Liver (tissue), 7 donors: ENCODE measurements at regions not wholly inside any gene's neighbourhood (a gene's known extent, or its start where the extent isn't known, plus 50 kb on each side); places are given as distances from the start of the nearest gene placed in this dataset.

Experiments
- DNase-seq: peaks from one replicate; pipeline ENCODE4 v3.0.0-alpha.2; 2017; ENCODE audit warnings: low spot score
- H3K27ac ChIP-seq, 2 donors: one replicate each; pipeline ENCODE4 v1.7.0; 2013; ENCODE audit warnings: inconsistent platforms in 2 of 2, low read length in 2 of 2, control low read depth in 1 of 2, low read depth in 1 of 2, mild to moderate bottlenecking in 1 of 2
- H3K27me3 ChIP-seq, 4 donors: one replicate each; pipeline versions ENCODE4 v1.6.1 to v1.7.0; 2013; ENCODE audit warnings: low read length in 3 of 4, inconsistent platforms in 1 of 4, mild to moderate bottlenecking in 1 of 4, moderate library complexity in 1 of 4; ENCODE audit not compliant: control insufficient read depth in 4 of 4, insufficient read depth in 4 of 4
- H3K36me3 ChIP-seq, 4 donors: one replicate each; pipeline versions ENCODE4 v1.6.1 to v1.7.0; 2013; ENCODE audit warnings: low read length in 3 of 4, mild to moderate bottlenecking in 3 of 4, low read depth in 1 of 4, moderate library complexity in 1 of 4; ENCODE audit not compliant: control insufficient read depth in 4 of 4, insufficient read depth in 3 of 4
- H3K4me1 ChIP-seq, 4 donors: one replicate each; pipeline versions ENCODE4 v1.6.1 to v1.7.0; 2013; ENCODE audit warnings: low read length in 3 of 4, mild to moderate bottlenecking in 3 of 4, moderate library complexity in 1 of 4; ENCODE audit not compliant: control insufficient read depth in 4 of 4, insufficient read depth in 4 of 4
- H3K4me3 ChIP-seq, 3 donors: one replicate each; pipeline versions ENCODE4 v1.6.1 to v1.7.0; 2013; ENCODE audit warnings: low read length in 3 of 3, control low read depth in 1 of 3, low read depth in 1 of 3, mild to moderate bottlenecking in 1 of 3
- H3K9ac ChIP-seq, 2 donors: one replicate each; pipeline ENCODE4 v1.7.0; 2013; ENCODE audit warnings: low read length in 2 of 2, mild to moderate bottlenecking in 2 of 2, moderate library complexity in 2 of 2, control low read depth in 1 of 2, low read depth in 1 of 2
- H3K9me3 ChIP-seq, 4 donors: one replicate each; pipeline versions ENCODE4 v1.6.1 to v1.7.0; 2013; ENCODE audit warnings: low read length in 3 of 4; ENCODE audit not compliant: control insufficient read depth in 4 of 4
- EGR1 ChIP-seq, 2 donors: IDR thresholded peaks; 2 replicates each; pipeline ENCODE4 v1.6.1; 2016 to 2018; ENCODE audit warnings: antibody characterized with exemption in 2 of 2, low read depth in 2 of 2
- FOXA1 ChIP-seq: IDR thresholded peaks from 2 replicates; pipeline ENCODE4 v1.6.1; 2016; ENCODE audit warnings: antibody characterized with exemption
- FOXA2 ChIP-seq: IDR thresholded peaks from 2 replicates; pipeline ENCODE4 v1.6.1; 2016; ENCODE audit warnings: antibody characterized with exemption
- GABPA ChIP-seq, 2 donors: IDR thresholded peaks in 1 of 2; conservative IDR thresholded peaks in 1 of 2; 2 replicates each; pipeline ENCODE4 v1.6.1; 2016; ENCODE audit warnings: antibody characterized with exemption in 2 of 2, mild to moderate bottlenecking in 1 of 2, moderate library complexity in 1 of 2
- HNF4A ChIP-seq, 2 donors: conservative IDR thresholded peaks; 2 replicates each; pipeline ENCODE4 v1.6.1; 2016; ENCODE audit warnings: antibody characterized with exemption in 2 of 2, mild to moderate bottlenecking in 2 of 2
- HNF4G ChIP-seq: IDR thresholded peaks from 2 replicates; pipeline ENCODE4 v1.6.1; 2016; ENCODE audit warnings: antibody characterized with exemption
- JUND ChIP-seq, 2 donors: IDR thresholded peaks; 2 replicates each; pipeline ENCODE4 v1.6.1; 2016; ENCODE audit warnings: antibody characterized with exemption in 2 of 2
- MAX ChIP-seq: IDR thresholded peaks from 2 replicates; pipeline ENCODE4 v1.6.1; 2016; ENCODE audit warnings: antibody characterized with exemption
- NR2F2 ChIP-seq: IDR thresholded peaks from 2 replicates; pipeline ENCODE4 v1.6.1; 2016; ENCODE audit warnings: antibody characterized with exemption
- RAD21 ChIP-seq, 2 donors: IDR thresholded peaks; 2 replicates each; pipeline ENCODE4 v1.6.1; 2016; ENCODE audit warnings: antibody characterized with exemption in 2 of 2, mild to moderate bottlenecking in 2 of 2
- REST ChIP-seq: IDR thresholded peaks from 2 replicates; pipeline ENCODE4 v1.6.1; 2016; ENCODE audit warnings: antibody characterized with exemption, mild to moderate bottlenecking
- RXRA ChIP-seq, 2 donors: IDR thresholded peaks; 2 replicates each; pipeline ENCODE4 v1.6.1; 2017 to 2018; ENCODE audit warnings: antibody characterized with exemption in 2 of 2, mild to moderate bottlenecking in 1 of 2
- SP1 ChIP-seq: IDR thresholded peaks from 2 replicates; pipeline ENCODE4 v1.6.1; 2018; ENCODE audit warnings: antibody characterized with exemption, mild to moderate bottlenecking
- TAF1 ChIP-seq: conservative IDR thresholded peaks from 2 replicates; pipeline ENCODE4 v1.6.1; 2016; ENCODE audit warnings: antibody characterized with exemption, mild to moderate bottlenecking
- YY1 ChIP-seq: IDR thresholded peaks from 2 replicates; pipeline ENCODE4 v1.6.1; 2016; ENCODE audit warnings: antibody characterized with exemption, mild to moderate bottlenecking
- ZBTB33 ChIP-seq: IDR thresholded peaks from 2 replicates; pipeline ENCODE4 v1.6.1; 2016; ENCODE audit warnings: antibody characterized with exemption
- WGBS: extraction: QIAGEN DNeasy Blood & Tissue Kit; methylation state at CpG from one replicate; pipeline ENCODE4 v1.1.7; 2013; 5-methylcytosine and 5-hydroxymethylcytosine counted together
- TF ChIP-seq, protein P1 (sequence below): IDR thresholded peaks from 2 replicates; pipeline ENCODE4 v1.6.1; 2016; ENCODE audit warnings: antibody characterized with exemption
- donor health status: healthy.
- donor health status: healthy.
- donor health status: healthy.
- donor health status: healthy.

DNA sequence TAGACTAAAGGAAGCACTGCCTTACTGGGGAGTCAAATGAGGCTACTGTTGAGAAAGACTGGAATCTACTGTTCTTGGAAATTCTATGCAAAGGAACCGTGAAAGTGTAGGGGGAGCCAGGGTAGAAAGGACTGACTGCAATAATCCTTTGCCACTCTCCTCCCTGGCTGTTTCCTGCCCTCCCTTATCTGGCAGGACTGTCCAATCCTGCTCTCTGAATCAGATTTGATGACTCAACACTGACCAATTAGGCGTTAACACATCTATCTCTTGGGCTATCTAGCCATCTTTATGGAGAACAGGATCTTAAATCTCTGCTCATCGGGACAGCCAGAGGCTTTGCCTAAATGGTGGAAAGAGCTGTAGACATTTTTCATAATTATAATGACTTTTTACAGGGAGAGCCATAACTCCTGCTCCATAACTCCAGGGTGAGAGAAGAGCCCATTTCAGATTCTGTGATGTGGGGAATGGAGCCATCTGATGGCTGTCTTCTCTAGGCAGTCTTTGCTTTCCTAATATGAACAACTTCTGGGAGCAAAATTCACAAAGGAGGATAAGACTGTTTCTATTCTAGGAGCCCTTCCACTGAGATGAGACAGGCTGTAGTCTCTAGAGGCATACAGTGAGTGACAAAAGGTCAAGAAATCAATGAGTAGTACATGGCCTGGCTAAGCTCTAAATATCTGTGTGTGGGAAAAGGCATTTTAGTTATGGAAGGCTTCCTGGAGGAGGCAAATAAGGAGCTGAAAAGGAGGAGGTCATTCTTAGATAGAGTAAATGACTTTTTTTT lies 68.9 kb upstream of the CISTR start (continued):
- TF ChIP-seq RAD21 (IDR thresholded peaks at IDR 0.05), result no peak
- TF ChIP-seq JUND (IDR thresholded peaks at IDR 0.05), result no peak
- no peak for TF ChIP-seq SP1
- TF ChIP-seq GABPA (IDR thresholded peaks at IDR 0.05 in 1 of 2, conservative IDR thresholded peaks at IDR 0.05 in 1 of 2), result no peak

DNA sequence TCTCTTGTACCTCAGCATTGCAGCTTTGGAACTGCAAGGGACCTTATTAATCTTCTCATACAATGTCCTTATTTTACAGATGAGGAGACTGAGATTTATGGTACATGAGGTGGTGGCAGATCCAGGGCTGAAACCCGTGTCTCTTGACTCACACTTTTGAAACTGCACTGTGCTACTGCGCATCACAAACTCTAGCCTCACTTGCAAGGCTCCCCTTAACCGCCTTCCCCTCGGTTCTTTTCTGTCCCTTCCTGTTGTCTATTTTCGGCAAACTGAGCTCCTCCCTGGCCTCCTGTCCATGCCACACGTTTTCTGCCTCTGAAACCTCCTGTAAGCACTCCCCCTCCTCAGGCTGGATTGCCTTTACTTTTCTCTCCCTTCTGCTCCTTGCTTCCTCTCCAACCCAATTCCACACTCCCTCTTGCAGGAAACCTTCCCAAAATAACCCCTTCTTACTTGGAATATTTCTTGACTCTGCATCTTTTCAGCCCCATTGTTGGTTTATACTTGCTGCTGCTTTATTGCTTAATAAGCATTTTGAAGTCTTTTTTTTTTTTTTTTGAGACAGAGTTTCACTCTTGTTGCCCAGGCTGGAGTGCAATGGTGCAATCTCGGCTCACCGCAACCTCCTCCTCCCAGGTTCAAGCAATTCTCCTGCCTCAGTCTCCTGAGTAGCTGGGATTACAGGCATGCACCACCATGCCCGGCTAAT lies 72.4 kb upstream of the CISTR start:
- no peak for DNase-seq
- Histone ChIP-seq H3K4me3 (no peak overlapping the region), H3K9ac (no peak overlapping the region), H3K36me3 (no peaks in the 10 kb centered on the region), H3K27ac (no peak overlapping the region), H3K27me3 (no peaks in the 10 kb centered on the region), H3K4me1 (peaks cover 0 to 8% (median 5%) of the 10 kb centered on the region in 4 donors), H3K9me3 (no peaks in the 10 kb centered on the region)
- WGBS, result 70% methylated on average over 9 of the region's 9 CpGs
- no peak for TF ChIP-seq NR2F2
- no peak for TF ChIP-seq RXRA (IDR thresholded peaks at IDR 0.05)
- no peak for TF ChIP-seq FOXA1
- TF ChIP-seq RAD21 (IDR thresholded peaks at IDR 0.05), result no peak
- TF ChIP-seq HNF4A (conservative IDR thresholded peaks at IDR 0.05), result no peak
- TF ChIP-seq REST, result no peak
- no peak for TF ChIP-seq ZBTB33

- no peak for DNase-seq
- peak overlapping the region; percentile 64 to 70 for H3K27ac ChIP-seq
- 68% methylated on average over 8 of the region's 8 CpGs for WGBS
- TF ChIP-seq MAX (peak; percentile 54), JUND (IDR thresholded peaks at IDR 0.05) (peak; percentile 99 to 100), ZBTB33 (peak; percentile 66), RXRA (IDR thresholded peaks at IDR 0.05) (peak; percentile 93 to 96), YY1 (peak; percentile 96), GABPA (IDR thresholded peaks at IDR 0.05 in 1 of 2, conservative IDR thresholded peaks at IDR 0.05 in 1 of 2) (peak in 1 of 2 donors; percentile 43), SP1 (peak; percentile 92), HNF4G (peak; percentile 58), TAF1 (no peak), EGR1 (IDR thresholded peaks at IDR 0.05; ENCODE audit: low read depth in 2 of 2) (peak; percentile 60 to 97), FOXA1 (peak; percentile 85), HNF4A (conservative IDR thresholded peaks at IDR 0.05) (peak; percentile 91), NR2F2 (peak; percentile 64), FOXA2 (peak; percentile 95), RAD21 (IDR thresholded peaks at IDR 0.05) (peak; percentile 39 to 54)
- TF ChIP-seq, protein P1, sequence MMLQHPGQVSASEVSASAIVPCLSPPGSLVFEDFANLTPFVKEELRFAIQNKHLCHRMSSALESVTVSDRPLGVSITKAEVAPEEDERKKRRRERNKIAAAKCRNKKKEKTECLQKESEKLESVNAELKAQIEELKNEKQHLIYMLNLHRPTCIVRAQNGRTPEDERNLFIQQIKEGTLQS, result peak; percentile 97
Observed at GRCh38 chr12:53825246-53826081, 73.7 kb upstream of the CISTR start.

More at GRCh38 chr12:53825246-53826081, 73.7 kb upstream of the CISTR start:
- no peaks in the 10 kb centered on the region for H3K36me3 ChIP-seq
- peaks cover 0 to 8% (median 5%) of the 10 kb centered on the region in 4 donors for H3K4me1 ChIP-seq
- H3K9me3 ChIP-seq, result no peaks in the 10 kb centered on the region
- no peaks in the 10 kb centered on the region for H3K27me3 ChIP-seq
- H3K4me3 ChIP-seq, result no peak overlapping the region
- H3K9ac ChIP-seq, result no peak overlapping the region
